Activated naive CD4-positive, alpha-beta T cell treated with anti-CD3 and anti-CD28 coated beads, Interleukin-2, amount 10 ng/mL, durations not matched to agents 7 days and 5 days (primary cell): ENCODE measurements at regions not wholly inside any gene's neighbourhood (a gene's known extent, or its start where the extent isn't known, plus 50 kb on each side); places are given as distances from the start of the nearest gene placed in this dataset.

ENCODE experiments used
- CTCF ChIA-PET: fragments of 350-600 bp; sonication (Branson Sonifier 250); formaldehyde crosslinking; loops from one replicate; lab custom pipeline; 2021; ENCODE audit warnings: antibody characterized with exemption; lab: Charles Lee
- DNase-seq: peaks from one replicate; pipeline ENCODE4 v3.0.0-alpha.2; 2020
- H3K27ac Mint-ChIP-seq: one replicate; pipeline ENCODE4 v1.8.0; 2021; ENCODE audit warnings: mild to moderate bottlenecking, moderate library complexity, mixed read lengths
- H3K27me3 Mint-ChIP-seq: one replicate; pipeline ENCODE4 v1.8.0; 2021; ENCODE audit warnings: mild to moderate bottlenecking, mixed read lengths
- H3K36me3 Mint-ChIP-seq: one replicate; pipeline ENCODE4 v1.8.0; 2021; ENCODE audit warnings: mixed read lengths
- H3K4me1 Mint-ChIP-seq: one replicate; pipeline ENCODE4 v1.8.0; 2021; ENCODE audit warnings: mixed read lengths
- H3K4me3 Mint-ChIP-seq: one replicate; pipeline ENCODE4 v1.8.0; 2021; ENCODE audit warnings: mild to moderate bottlenecking, moderate library complexity, mixed read lengths
- H3K9me3 Mint-ChIP-seq: one replicate; pipeline ENCODE4 v1.8.0; 2021; ENCODE audit warnings: mixed read lengths

DNA sequence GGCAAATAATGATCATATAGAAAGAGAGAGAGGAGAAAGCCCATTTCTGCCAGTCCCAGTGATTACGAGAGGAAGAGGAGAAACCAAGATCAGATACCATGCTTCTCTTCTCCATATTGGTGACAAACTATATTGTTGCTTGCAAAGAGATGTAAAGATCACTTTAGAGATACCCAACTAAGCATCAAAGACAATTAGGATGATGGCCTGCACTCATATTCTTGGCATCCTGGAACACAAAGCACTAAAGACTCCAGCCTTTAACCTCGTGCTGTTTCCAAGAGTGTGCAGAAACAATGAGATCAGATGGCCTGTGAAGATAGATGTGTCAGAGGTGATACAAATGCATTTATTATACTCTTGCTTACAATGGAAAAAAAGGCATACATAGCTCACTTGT lies 170.7 kb upstream of the TP63 start:
- CTCF ChIA-PET = no interaction called here
- H3K27ac Mint-ChIP-seq = no peak overlapping the region
- H3K4me1 Mint-ChIP-seq = no peaks in the 10 kb centered on the region
- H3K27me3 Mint-ChIP-seq = no peaks in the 10 kb centered on the region
- no peaks in the 10 kb centered on the region for H3K36me3 Mint-ChIP-seq
- no peak overlapping the region for H3K4me3 Mint-ChIP-seq
- no peak for DNase-seq
- H3K9me3 Mint-ChIP-seq = no peaks in the 10 kb centered on the region

DNA sequence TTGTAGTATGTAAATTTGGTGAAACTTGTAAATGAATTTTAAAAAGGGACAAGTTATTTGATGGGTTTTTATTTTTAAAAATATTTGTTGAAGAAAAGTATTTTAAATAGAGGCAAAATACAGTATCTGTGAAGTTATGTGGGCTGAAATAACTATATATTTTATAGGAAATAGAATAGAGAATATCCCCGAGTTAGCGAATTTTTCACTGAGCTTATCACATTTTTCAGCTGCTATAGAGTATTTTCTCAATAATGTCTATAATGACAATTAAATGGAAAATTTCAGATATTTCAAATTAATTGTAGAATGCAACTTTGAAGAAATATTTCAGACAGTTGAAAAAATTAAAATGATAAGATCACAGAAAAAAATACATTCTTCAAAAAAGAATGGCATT lies 166.4 kb upstream of the TP63 start:
- Mint-ChIP-seq H3K27me3 (no peaks in the 10 kb centered on the region), H3K9me3 (no peaks in the 10 kb centered on the region), H3K36me3 (no peaks in the 10 kb centered on the region), H3K27ac (no peak overlapping the region), H3K4me3 (no peak overlapping the region), H3K4me1 (no peaks in the 10 kb centered on the region)
- CTCF ChIA-PET = no interaction called here
- no peak for DNase-seq

DNA sequence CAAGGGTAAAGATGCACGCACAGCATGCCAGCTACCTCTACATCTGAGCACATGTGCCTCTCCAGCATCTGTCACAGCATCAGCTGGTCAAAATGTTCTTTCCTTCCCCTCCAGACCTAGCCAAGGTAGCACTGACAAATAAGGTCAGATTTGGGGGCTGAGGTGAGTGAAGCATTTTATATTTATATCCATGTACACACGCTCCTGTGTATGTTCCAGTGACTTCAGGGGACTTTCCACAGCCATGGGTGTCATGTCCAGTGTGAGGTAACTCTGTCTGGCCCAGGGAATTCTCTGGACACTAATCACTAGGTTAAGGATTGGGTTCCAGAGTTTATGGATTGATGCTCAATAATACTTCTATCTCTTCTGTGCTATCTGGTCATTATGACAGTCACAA lies 165.2 kb upstream of the TP63 start:
- no peaks in the 10 kb centered on the region for H3K9me3 Mint-ChIP-seq
- no peaks in the 10 kb centered on the region for H3K36me3 Mint-ChIP-seq
- H3K27ac Mint-ChIP-seq = no peak overlapping the region
- no peaks in the 10 kb centered on the region for H3K27me3 Mint-ChIP-seq
- H3K4me3 Mint-ChIP-seq = no peak overlapping the region
- no peak for DNase-seq
- CTCF ChIA-PET = no interaction called here
- no peaks in the 10 kb centered on the region for H3K4me1 Mint-ChIP-seq

DNA sequence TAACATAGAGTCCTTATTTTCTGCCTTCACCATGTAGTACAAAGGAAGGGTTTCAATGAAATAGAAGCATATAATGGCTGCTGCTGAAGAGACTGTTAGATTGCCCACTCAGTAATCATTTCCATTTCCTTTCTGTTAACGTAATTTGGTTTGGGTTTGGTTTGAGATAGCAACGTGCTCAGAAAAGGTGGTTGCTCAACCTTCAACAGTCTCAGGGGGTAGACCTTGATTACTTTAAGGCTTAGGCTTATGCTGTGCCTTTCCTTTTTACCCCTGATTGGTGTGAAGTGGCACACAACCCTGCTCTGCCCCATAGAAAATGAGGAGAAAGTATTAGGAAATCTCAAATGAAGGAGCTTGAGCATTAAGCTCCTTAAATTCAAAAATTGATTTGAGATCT lies 163.7 kb upstream of the TP63 start:
- no peak overlapping the region for H3K4me3 Mint-ChIP-seq
- no peaks in the 10 kb centered on the region for H3K36me3 Mint-ChIP-seq
- no peaks in the 10 kb centered on the region for H3K4me1 Mint-ChIP-seq
- H3K9me3 Mint-ChIP-seq = no peaks in the 10 kb centered on the region
- CTCF ChIA-PET = interaction anchor here (2.4 kb wide), 1 partner anchor 195 kb away, joined by 5 read pairs; no protein-coding TSS in a partner anchor
- no peak overlapping the region for H3K27ac Mint-ChIP-seq
- DNase-seq = no peak
- H3K27me3 Mint-ChIP-seq = no peaks in the 10 kb centered on the region

DNA sequence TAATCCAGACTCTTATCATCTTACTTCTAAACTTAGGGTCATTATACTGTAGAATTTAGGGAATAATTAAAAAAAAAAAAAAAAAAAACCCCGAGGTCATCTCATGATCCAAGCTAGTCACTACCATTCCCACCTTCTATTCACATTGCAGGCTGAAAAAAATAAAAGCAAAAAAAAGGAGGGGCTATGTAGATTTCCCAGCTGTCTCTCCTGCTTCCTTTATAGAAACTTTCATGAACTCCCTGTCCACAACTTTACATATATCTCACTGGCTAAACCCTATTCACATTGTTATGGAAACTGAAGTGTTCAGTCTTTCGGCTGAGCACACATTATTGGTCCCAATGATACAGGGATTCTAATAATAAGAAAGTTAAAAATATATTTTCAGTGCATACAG lies 156.2 kb upstream of the TP63 start:
- no peaks in the 10 kb centered on the region for H3K4me1 Mint-ChIP-seq

DNA sequence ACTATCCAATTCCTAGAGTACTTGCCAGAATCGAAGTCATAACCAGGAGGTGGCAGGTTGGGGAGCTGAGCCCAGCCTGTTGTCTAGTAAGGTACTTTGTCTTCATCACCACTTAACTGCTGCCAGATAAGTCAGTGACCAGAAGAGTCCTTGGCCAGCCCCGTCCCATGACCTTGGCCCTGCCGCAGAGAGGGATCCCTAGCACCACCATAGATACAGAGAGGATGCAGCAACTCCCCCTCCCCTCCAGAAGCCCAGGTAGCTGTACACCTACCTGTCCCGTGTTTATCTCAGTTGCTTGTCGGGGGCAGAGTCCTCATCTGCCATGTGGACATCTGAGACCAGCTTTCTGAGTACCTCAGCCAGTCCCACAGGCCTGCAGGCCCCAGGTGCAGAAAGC lies 153.6 kb upstream of the TP63 start:
- H3K4me1 Mint-ChIP-seq = no peaks in the 10 kb centered on the region
- no peaks in the 10 kb centered on the region for H3K27me3 Mint-ChIP-seq
- H3K4me3 Mint-ChIP-seq = no peak overlapping the region
- no peaks in the 10 kb centered on the region for H3K9me3 Mint-ChIP-seq
- DNase-seq = no peak
- H3K36me3 Mint-ChIP-seq = no peaks in the 10 kb centered on the region
- H3K27ac Mint-ChIP-seq = no peak overlapping the region
- CTCF ChIA-PET = no interaction called here

More for the DNA sequence above, 156.2 kb upstream of the TP63 start:
- Mint-ChIP-seq H3K27ac (no peak overlapping the region), H3K36me3 (no peaks in the 10 kb centered on the region), H3K27me3 (no peaks in the 10 kb centered on the region), H3K9me3 (no peaks in the 10 kb centered on the region), H3K4me3 (no peak overlapping the region)
- no peak for DNase-seq
- CTCF ChIA-PET = no interaction called here

DNA sequence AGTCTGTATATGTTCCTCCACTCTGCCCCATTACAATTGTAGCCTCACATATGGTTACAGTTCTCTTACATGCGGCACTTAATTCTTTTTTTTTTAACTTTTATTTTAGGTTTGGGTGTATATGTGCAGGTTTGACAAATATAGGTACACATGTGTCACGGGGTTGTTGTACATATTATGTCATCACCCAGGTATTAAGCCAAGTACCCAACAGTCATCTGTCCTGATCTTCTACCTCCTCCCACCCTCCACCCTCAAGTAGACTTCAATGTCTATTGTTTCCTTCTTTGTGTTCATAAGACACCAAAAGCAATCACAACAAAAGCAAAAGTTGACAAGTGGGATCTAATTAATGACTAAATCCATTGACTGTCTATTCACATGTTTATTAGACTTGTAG lies 144.6 kb upstream of the TP63 start:
- H3K9me3 Mint-ChIP-seq = peaks cover 3% of the 10 kb centered on the region
- DNase-seq = no peak
- H3K27me3 Mint-ChIP-seq = no peaks in the 10 kb centered on the region
- H3K36me3 Mint-ChIP-seq = no peaks in the 10 kb centered on the region
- CTCF ChIA-PET = no interaction called here
- H3K4me3 Mint-ChIP-seq = no peak overlapping the region
- no peak overlapping the region for H3K27ac Mint-ChIP-seq
- no peaks in the 10 kb centered on the region for H3K4me1 Mint-ChIP-seq

DNA sequence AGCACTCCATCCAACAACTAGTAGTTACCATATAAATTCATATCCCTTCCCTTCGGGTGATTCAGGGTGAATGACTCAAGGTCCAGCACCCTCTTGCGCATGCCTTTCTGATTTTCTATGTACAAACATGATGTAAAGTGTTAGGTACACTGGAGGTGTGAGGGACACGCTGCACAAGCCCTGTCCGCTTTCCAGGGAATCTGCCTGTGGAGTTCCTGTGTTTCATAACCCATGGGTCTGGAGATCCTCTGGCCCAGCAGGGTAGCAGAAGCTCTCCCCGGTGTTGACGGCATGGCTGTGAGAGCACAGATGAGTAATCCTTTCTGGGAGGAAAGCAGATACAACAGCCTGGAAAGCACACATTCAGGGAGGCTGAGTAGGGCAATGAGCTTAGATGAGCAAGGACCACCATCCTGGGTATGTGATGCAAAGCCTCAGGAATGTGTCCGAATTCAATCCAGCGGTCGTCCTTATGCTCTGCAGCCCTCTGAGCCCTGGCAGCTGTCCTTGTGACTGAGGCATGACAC lies 142.9 kb upstream of the TP63 start:
- H3K27me3 Mint-ChIP-seq = no peaks in the 10 kb centered on the region
- CTCF ChIA-PET = no interaction called here
- H3K9me3 Mint-ChIP-seq = no peaks in the 10 kb centered on the region
- H3K27ac Mint-ChIP-seq = no peak overlapping the region
- no peaks in the 10 kb centered on the region for H3K4me1 Mint-ChIP-seq
- H3K4me3 Mint-ChIP-seq = no peak overlapping the region
- DNase-seq = no peak
- no peaks in the 10 kb centered on the region for H3K36me3 Mint-ChIP-seq

DNA sequence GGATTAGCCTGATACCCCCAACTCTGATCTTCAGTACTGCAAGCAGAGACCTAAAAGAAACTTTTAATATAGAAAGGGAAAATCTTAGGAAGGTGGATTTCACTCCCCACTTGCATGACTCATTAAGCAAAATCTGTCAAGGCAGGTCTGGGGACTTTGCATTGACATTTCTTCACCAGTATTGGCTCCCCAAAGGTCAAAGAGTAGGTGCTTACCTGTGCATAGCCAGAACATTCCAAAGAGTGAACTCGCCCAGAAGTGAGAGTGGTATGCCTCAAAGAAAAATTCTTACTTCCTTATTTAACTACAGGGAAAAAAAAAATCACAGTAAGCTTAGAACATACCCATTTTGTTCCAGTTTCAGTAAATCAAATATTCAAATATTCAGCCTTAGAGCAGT lies 140.9 kb upstream of the TP63 start:
- H3K9me3 Mint-ChIP-seq = no peaks in the 10 kb centered on the region
- no peaks in the 10 kb centered on the region for H3K4me1 Mint-ChIP-seq
- no peak overlapping the region for H3K27ac Mint-ChIP-seq
- no peaks in the 10 kb centered on the region for H3K36me3 Mint-ChIP-seq
- no peaks in the 10 kb centered on the region for H3K27me3 Mint-ChIP-seq
- H3K4me3 Mint-ChIP-seq = no peak overlapping the region
- DNase-seq = no peak
- CTCF ChIA-PET = no interaction called here

DNA sequence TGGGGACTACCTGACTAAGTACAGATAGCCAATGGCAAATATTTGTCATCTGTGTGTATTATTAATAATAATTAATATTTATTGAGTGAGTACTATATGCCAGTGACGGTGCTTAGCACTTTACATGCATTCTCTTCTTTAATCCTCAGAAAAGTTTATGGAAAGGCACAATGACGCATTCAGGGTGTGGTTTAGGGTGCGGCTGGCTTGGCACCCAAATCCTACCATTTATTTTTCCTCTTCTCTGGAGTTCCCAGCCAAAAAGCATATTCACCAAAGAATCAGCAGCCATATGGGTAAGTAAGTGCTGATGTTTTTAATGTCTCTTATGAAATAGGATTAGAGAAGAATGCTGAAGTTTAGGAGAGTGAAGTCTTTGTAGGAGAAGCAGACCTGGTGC lies 140.4 kb upstream of the TP63 start:
- no peak for DNase-seq
- Mint-ChIP-seq H3K4me1 (no peaks in the 10 kb centered on the region), H3K9me3 (no peaks in the 10 kb centered on the region), H3K36me3 (no peaks in the 10 kb centered on the region), H3K27ac (no peak overlapping the region), H3K4me3 (no peak overlapping the region), H3K27me3 (no peaks in the 10 kb centered on the region)
- CTCF ChIA-PET = no interaction called here

DNA sequence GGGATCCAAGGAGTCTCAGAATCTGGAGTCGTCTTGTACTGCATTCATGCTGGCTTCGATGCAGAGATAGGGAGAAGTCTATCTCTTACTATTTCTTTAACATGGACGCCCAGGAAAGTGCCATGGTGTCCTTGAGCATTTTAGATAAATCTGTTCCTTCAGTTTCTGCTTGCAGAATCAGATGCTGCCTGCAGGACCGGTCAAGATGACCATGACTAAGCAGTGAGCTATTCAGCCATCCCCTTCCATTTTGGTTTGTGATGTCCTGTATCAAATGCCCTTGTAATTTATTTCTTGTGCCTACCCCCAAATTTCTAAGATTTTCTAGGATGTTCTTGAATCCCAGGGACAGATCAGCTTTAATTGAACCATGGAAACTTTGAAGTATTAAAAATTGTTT lies 139.4 kb upstream of the TP63 start:
- Mint-ChIP-seq H3K36me3 (no peaks in the 10 kb centered on the region), H3K27ac (no peak overlapping the region), H3K27me3 (no peaks in the 10 kb centered on the region), H3K4me1 (no peaks in the 10 kb centered on the region), H3K4me3 (no peak overlapping the region), H3K9me3 (no peaks in the 10 kb centered on the region)
- no peak for DNase-seq
- CTCF ChIA-PET = no interaction called here

DNA sequence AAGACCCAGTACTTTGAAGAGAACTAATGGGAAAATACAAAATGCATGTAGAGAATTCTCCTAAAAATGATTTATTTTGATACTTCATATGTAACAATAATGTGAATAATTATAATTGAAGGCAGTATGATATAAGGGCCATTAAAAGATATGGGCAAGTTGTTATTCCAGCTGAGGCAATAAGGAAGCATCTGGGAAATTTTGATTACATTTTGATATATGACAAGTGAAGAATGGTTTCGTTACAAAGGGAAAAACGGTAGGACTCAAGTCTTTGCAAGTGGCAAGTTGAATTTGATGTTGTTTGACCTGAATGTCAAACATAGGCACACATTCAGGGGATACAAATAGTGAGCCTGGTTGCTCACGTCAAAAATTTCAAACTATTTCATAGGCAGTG lies 137.9 kb upstream of the TP63 start:
- no peak for DNase-seq
- no peak overlapping the region for H3K27ac Mint-ChIP-seq
- no peaks in the 10 kb centered on the region for H3K9me3 Mint-ChIP-seq
- H3K4me1 Mint-ChIP-seq = no peaks in the 10 kb centered on the region
- no peaks in the 10 kb centered on the region for H3K36me3 Mint-ChIP-seq
- no peak overlapping the region for H3K4me3 Mint-ChIP-seq
- CTCF ChIA-PET = no interaction called here
- H3K27me3 Mint-ChIP-seq = no peaks in the 10 kb centered on the region

DNA sequence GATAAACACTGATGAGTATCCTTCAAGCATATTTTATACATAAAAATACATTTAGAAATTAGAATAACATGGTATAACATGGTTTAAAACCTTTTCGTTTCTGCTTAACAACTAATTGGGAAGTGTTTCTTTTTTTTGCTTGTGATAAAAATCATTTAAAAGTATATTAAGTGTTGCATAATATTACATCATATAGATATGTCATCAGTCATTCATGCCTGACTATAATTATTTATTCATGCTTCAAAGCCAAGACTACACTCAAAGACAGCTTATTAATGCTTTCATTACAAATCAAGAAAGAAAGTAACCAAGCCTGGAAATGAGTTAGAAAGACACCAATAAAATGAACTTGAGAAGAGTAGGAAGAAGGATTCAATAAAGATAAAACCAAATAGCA lies 136.6 kb upstream of the TP63 start:
- H3K4me1 Mint-ChIP-seq = no peaks in the 10 kb centered on the region
- DNase-seq = no peak
- no peaks in the 10 kb centered on the region for H3K9me3 Mint-ChIP-seq
- no peak overlapping the region for H3K4me3 Mint-ChIP-seq
- CTCF ChIA-PET = no interaction called here
- H3K27me3 Mint-ChIP-seq = no peaks in the 10 kb centered on the region
- H3K27ac Mint-ChIP-seq = no peak overlapping the region
- no peaks in the 10 kb centered on the region for H3K36me3 Mint-ChIP-seq

DNA sequence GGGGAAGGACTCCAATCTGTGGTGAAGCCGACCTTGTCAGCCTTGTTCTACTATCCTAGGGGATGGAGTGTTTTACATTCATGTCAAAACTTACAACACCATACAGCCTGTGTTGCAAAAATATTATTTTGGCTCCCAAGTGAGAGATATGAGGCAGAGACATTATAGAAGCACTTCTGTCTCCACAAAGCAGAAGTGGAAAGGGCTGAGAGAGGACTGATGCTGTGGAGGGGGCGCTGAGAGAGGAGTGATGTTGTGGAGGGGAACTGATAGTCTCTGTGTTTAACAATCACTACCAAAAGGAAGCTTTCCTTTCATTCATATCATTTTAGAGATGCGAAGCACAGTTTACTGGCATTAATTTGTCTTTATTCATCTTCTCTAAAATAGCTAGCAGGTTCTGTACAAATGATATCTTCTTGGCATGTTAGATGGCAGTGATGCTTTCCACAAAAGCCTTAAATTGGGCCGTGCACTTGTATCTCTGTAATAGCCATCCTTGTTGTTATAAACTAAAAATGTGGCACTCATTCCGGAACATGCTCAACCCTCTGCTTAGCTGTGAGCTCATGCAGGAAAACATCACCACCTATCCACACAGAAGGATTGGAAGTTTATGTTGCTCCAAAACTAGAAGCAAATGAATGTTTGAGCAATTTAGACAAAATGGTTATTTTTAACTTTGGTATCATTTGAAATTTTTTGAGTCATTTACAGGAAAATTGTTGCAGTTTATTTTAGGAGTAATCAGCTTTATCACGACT lies 134.6 kb upstream of the TP63 start:
- no peaks in the 10 kb centered on the region for H3K27me3 Mint-ChIP-seq
- DNase-seq = no peak
- no peak overlapping the region for H3K27ac Mint-ChIP-seq
- peaks cover 7% of the 10 kb centered on the region for H3K9me3 Mint-ChIP-seq
- peaks cover 3% of the 10 kb centered on the region for H3K36me3 Mint-ChIP-seq
- H3K4me1 Mint-ChIP-seq = no peaks in the 10 kb centered on the region
- CTCF ChIA-PET = no interaction called here
- H3K4me3 Mint-ChIP-seq = no peak overlapping the region

DNA sequence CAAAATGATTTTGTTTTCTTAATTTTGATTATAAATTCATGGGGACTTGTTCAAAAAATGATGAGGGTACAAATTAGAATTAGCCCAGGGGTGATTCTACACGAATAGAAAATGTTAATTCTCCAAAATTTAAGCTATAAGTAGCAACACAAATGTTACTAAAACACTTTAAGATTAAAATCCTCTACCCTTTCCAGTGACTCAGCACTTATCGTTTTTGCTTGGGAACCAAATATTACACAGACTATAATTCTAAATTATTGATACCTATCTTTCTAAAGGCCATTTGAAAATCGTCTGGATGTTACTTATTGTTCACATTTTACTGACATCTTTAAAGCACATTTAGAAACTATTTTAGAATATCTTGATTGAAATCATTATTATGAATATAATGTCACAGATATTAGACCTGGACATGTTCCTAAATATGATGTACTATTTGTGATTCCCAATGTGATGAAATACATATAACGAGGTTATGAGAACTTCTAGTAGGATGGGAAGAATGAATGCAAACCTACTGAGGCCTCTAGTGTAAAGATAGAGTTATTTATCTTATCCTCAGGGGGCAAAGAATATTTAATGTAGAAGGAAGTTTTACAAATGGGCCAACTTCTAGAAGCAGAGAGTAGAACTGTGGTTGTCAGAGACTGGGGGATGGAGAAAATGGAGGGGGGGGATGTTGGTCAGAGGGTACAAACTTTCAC lies 132.0 kb upstream of the TP63 start:
- Mint-ChIP-seq H3K4me3 (no peak overlapping the region), H3K9me3 (peaks cover 7% of the 10 kb centered on the region), H3K27me3 (no peaks in the 10 kb centered on the region), H3K27ac (no peak overlapping the region), H3K36me3 (peaks cover 3% of the 10 kb centered on the region), H3K4me1 (peaks cover 5% of the 10 kb centered on the region)
- CTCF ChIA-PET = no interaction called here
- no peak for DNase-seq
